ENCODE measurements at regions not wholly inside any gene's neighbourhood (a gene's known extent, or its start where the extent isn't known, plus 50 kb on each side); places are given as distances from the start of the nearest gene placed in this dataset.
"Not testable (repeated sequence)": the region's sequence is repeated elsewhere in the genome, so short reads cannot be mapped to it uniquely, and the experiment has no call there.

DNA sequence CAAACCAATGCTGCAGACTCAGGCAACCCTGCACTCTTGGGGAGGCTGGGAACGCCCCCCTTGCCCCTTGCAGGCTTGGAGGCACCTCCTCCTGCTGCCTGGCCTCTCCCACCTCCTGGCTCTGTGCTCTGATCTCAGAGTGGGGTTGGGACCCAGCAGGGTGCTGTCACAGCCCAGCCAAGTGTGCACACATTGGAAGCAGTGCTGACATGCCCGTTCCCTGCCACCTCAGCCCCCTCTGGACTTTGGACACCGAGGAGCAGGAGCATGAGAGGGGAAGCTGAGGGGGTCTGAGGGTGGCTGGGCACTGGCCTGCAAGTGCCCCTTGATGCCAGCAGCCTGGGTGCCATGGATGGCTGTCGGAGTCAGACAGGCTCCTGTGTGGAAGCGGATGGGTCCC, 202.0 kb upstream of the ZNF337 start:
- TF ChIP-seq, protein P1, sequence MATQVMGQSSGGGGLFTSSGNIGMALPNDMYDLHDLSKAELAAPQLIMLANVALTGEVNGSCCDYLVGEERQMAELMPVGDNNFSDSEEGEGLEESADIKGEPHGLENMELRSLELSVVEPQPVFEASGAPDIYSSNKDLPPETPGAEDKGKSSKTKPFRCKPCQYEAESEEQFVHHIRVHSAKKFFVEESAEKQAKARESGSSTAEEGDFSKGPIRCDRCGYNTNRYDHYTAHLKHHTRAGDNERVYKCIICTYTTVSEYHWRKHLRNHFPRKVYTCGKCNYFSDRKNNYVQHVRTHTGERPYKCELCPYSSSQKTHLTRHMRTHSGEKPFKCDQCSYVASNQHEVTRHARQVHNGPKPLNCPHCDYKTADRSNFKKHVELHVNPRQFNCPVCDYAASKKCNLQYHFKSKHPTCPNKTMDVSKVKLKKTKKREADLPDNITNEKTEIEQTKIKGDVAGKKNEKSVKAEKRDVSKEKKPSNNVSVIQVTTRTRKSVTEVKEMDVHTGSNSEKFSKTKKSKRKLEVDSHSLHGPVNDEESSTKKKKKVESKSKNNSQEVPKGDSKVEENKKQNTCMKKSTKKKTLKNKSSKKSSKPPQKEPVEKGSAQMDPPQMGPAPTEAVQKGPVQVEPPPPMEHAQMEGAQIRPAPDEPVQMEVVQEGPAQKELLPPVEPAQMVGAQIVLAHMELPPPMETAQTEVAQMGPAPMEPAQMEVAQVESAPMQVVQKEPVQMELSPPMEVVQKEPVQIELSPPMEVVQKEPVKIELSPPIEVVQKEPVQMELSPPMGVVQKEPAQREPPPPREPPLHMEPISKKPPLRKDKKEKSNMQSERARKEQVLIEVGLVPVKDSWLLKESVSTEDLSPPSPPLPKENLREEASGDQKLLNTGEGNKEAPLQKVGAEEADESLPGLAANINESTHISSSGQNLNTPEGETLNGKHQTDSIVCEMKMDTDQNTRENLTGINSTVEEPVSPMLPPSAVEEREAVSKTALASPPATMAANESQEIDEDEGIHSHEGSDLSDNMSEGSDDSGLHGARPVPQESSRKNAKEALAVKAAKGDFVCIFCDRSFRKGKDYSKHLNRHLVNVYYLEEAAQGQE (IDR thresholded peaks at IDR 0.05; ENCODE audit: unreplicated experiment) = not testable (repeated sequence)
- TF ChIP-seq, protein P2, sequence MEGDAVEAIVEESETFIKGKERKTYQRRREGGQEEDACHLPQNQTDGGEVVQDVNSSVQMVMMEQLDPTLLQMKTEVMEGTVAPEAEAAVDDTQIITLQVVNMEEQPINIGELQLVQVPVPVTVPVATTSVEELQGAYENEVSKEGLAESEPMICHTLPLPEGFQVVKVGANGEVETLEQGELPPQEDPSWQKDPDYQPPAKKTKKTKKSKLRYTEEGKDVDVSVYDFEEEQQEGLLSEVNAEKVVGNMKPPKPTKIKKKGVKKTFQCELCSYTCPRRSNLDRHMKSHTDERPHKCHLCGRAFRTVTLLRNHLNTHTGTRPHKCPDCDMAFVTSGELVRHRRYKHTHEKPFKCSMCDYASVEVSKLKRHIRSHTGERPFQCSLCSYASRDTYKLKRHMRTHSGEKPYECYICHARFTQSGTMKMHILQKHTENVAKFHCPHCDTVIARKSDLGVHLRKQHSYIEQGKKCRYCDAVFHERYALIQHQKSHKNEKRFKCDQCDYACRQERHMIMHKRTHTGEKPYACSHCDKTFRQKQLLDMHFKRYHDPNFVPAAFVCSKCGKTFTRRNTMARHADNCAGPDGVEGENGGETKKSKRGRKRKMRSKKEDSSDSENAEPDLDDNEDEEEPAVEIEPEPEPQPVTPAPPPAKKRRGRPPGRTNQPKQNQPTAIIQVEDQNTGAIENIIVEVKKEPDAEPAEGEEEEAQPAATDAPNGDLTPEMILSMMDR (conservative IDR thresholded peaks at IDR 0.05; ENCODE audit: low read depth in 2 of 2) = not testable (repeated sequence)

All from GM23338 (cell line).